GM18907 (cell line): ENCODE measurements at regions not wholly inside any gene's neighbourhood (a gene's known extent, or its start where the extent isn't known, plus 50 kb on each side); places are given as distances from the start of the nearest gene placed in this dataset.
"Not testable (repeated sequence)": the region's sequence is repeated elsewhere in the genome, so short reads cannot be mapped to it uniquely, and the experiment has no call there.

ENCODE experiments used
- ATAC-seq: cut with Tn5 transposase; IDR thresholded peaks from one replicate; pipeline ENCODE4 v1.9.1; 2021; ENCODE audit warnings: mild to moderate bottlenecking, moderate library complexity; ENCODE audit not compliant: unreplicated experiment

- ATAC-seq = peak; percentile 72
Observed at GRCh38 chr6:90463359-90463758, 123.5 kb downstream of the MAP3K7 start.

GRCh38 chr6:90462102-90462501 lies 124.8 kb downstream of the MAP3K7 start:
- no peak for ATAC-seq

- ATAC-seq = no peak
Observed at GRCh38 chr6:90461383-90461782, 125.5 kb downstream of the MAP3K7 start.

GRCh38 chr6:90460051-90460450 lies 126.8 kb downstream of the MAP3K7 start:
- no peak for ATAC-seq

- ATAC-seq = no peak
Observed at GRCh38 chr6:90459225-90459758, 127.6 kb downstream of the MAP3K7 start.

- no peak for ATAC-seq
Observed at GRCh38 chr6:90458353-90459224, 128.3 kb downstream of the MAP3K7 start.

GRCh38 chr6:90457867-90458259 lies 129.0 kb downstream of the MAP3K7 start:
- ATAC-seq = no peak

- not testable (repeated sequence) for ATAC-seq
Observed at GRCh38 chr6:90456997-90457866, 129.6 kb downstream of the MAP3K7 start.

- no peak for ATAC-seq
Observed at GRCh38 chr6:90456001-90456400, 130.9 kb downstream of the MAP3K7 start.

GRCh38 chr6:90454836-90455427 lies 131.9 kb downstream of the MAP3K7 start:
- no peak for ATAC-seq

GRCh38 chr6:90450268-90450953 lies 136.5 kb downstream of the MAP3K7 start:
- no peak for ATAC-seq

GRCh38 chr6:90449311-90449710 lies 137.6 kb downstream of the MAP3K7 start:
- no peak for ATAC-seq

GRCh38 chr6:90448836-90449235 lies 138.0 kb downstream of the MAP3K7 start:
- no peak for ATAC-seq

- no peak for ATAC-seq
Observed at GRCh38 chr6:90446164-90446563, 140.7 kb downstream of the MAP3K7 start.

GRCh38 chr6:90445533-90446108 lies 141.3 kb downstream of the MAP3K7 start:
- ATAC-seq = no peak

- ATAC-seq = no peak
Observed at GRCh38 chr6:90444160-90444714, 142.6 kb downstream of the MAP3K7 start.

- no peak for ATAC-seq
Observed at GRCh38 chr6:90442366-90442765, 144.5 kb downstream of the MAP3K7 start.

- no peak for ATAC-seq
Observed at GRCh38 chr6:90440586-90441283, 144.1 kb upstream of the BACH2 start.

GRCh38 chr6:90439586-90439985 lies 142.9 kb upstream of the BACH2 start:
- no peak for ATAC-seq
